HL-60 (cell line): ENCODE measurements at regions not wholly inside any gene's neighbourhood (a gene's known extent, or its start where the extent isn't known, plus 50 kb on each side); places are given as distances from the start of the nearest gene placed in this dataset.

ENCODE experiments used
- GABPA ChIP-seq: IDR thresholded peaks from 2 replicates; pipeline ENCODE4 v1.6.1; 2012; ENCODE audit warnings: low read depth
- POLR2AphosphoS5 ChIP-seq: IDR thresholded peaks from 2 replicates; pipeline ENCODE4 v1.6.1; 2012; ENCODE audit warnings: low read depth
- TF ChIP-seq, protein P1 (sequence below): IDR thresholded peaks from one replicate; pipeline ENCODE4 v1.5.1; 2011; ENCODE audit warnings: low read length, control low read depth, inconsistent platforms; ENCODE audit not compliant: insufficient read depth

DNA sequence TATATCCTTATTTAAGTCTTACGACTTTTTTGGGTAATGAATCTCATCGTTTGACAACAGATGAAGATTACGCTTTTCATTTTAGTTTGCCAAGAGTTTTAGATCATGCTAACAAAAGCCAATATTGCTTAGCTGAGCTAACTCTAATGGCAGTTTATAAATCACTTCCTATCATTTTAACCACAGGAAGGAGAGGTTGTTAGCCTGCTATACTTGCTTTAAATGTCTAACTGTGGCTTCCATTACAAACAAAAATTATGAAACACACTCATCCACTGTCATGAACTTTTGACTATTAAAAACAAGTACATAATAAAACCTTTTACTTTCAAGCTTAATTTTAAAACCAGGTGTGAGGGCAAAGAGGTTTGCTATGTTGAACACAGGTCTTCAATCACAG lies 53.7 kb upstream of the ANKH start:
- TF ChIP-seq POLR2AphosphoS5: no peak
- TF ChIP-seq, protein P1, sequence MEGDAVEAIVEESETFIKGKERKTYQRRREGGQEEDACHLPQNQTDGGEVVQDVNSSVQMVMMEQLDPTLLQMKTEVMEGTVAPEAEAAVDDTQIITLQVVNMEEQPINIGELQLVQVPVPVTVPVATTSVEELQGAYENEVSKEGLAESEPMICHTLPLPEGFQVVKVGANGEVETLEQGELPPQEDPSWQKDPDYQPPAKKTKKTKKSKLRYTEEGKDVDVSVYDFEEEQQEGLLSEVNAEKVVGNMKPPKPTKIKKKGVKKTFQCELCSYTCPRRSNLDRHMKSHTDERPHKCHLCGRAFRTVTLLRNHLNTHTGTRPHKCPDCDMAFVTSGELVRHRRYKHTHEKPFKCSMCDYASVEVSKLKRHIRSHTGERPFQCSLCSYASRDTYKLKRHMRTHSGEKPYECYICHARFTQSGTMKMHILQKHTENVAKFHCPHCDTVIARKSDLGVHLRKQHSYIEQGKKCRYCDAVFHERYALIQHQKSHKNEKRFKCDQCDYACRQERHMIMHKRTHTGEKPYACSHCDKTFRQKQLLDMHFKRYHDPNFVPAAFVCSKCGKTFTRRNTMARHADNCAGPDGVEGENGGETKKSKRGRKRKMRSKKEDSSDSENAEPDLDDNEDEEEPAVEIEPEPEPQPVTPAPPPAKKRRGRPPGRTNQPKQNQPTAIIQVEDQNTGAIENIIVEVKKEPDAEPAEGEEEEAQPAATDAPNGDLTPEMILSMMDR: no peak
- TF ChIP-seq GABPA: no peak
